ENCODE measurements at regions not wholly inside any gene's neighbourhood (a gene's known extent, or its start where the extent isn't known, plus 50 kb on each side); places are given as distances from the start of the nearest gene placed in this dataset.
"Not testable (repeated sequence)": the region's sequence is repeated elsewhere in the genome, so short reads cannot be mapped to it uniquely, and the experiment has no call there.

GRCh38 chr11:81986556-81987161, 747.0 kb downstream of the FAM181B start:
- no peak for DNase-seq (ENCODE audit: low read depth)

GRCh38 chr11:81979448-81979847, 754.2 kb downstream of the FAM181B start:
- no peak for DNase-seq (ENCODE audit: low read depth)

DNA sequence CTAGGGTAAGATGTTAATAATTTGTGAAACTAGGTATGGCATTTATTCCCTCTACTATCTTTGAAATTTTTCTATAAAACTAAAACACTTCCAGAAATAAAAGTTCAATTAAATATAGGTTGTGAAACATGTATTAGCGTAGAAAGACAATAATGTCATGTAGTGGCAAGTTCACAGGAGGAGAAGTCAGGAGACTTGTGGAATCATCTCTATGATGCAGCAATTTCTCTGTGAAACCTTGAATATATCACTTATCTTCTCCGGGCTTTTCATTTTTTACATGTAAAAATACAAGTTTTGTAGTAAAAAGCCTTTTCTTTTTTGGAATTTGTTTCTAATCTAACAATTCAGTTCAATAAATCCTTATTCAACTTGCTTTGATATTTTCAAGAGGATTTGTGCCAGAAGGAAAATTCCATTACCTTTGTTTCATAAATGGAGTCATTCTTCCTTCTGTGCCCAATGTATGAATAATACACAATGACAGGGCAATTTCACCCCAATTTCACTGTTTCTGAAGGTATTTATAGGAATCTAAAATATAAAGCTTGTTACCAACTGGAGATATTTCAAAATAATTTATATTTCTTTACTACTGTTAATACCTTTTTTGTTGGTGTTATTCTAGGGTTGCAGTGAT, 758.3 kb downstream of the FAM181B start:
- DNase-seq (ENCODE audit: low read depth) = no peak

- no peak for DNase-seq (ENCODE audit: low read depth)
These were observed 762.8 kb downstream of the FAM181B start for GRCh38 chr11:81970886-81971285.

- DNase-seq (ENCODE audit: low read depth) = no peak
These were observed 766.4 kb downstream of the FAM181B start for GRCh38 chr11:81967242-81967641.

GRCh38 chr11:81966340-81966739, 767.3 kb downstream of the FAM181B start:
- DNase-seq (ENCODE audit: low read depth) = no peak

GRCh38 chr11:81963018-81963417, 770.6 kb downstream of the FAM181B start:
- no peak for DNase-seq (ENCODE audit: low read depth)

DNA sequence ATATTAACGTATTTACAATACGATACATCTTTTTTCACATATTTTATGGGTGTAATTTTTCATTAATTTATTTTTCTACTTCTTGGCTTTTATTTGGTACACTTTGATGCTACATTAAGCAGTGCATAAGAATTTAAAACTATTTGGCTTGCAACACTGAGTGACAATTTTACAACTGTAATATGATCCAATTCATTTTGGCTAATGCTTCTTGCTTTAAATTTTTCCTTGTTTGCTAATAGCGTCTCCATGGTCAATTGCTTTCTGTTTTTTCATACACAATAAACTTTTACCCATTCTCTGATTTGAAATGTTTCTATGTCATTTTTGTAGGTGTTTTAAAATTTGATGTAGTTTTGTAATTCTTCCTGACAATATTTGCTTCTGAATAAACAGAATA, 773.2 kb downstream of the FAM181B start:
- DNase-seq (ENCODE audit: low read depth) = peak; percentile 2

- DNase-seq (ENCODE audit: low read depth) = no peak
These were observed 774.3 kb downstream of the FAM181B start for GRCh38 chr11:81959341-81959740.

GRCh38 chr11:81954301-81954700, 779.4 kb downstream of the FAM181B start:
- not testable (repeated sequence) for DNase-seq (ENCODE audit: low read depth)

- DNase-seq (ENCODE audit: low read depth) = no peak
These were observed 786.8 kb downstream of the FAM181B start for GRCh38 chr11:81946831-81947230.

DNA sequence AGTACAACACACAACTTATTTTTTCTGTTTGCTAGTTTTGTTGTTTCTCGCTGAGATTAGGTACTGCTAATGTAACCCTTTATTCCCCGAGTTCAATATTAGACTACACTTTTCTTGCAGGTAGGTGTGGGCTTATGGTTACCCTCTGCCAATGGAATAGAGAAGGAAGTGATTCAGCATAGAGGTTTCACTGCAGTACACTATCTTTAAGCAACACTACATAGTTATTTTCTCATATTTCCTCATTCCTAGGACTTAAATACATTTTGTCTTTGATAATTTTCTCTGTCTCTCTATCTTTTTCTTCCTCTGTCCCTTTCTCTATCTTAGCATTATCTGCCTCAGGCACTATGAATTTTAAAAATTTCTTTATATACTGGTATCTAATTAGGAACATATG, 791.0 kb downstream of the FAM181B start:
- no peak for DNase-seq (ENCODE audit: low read depth)

DNA sequence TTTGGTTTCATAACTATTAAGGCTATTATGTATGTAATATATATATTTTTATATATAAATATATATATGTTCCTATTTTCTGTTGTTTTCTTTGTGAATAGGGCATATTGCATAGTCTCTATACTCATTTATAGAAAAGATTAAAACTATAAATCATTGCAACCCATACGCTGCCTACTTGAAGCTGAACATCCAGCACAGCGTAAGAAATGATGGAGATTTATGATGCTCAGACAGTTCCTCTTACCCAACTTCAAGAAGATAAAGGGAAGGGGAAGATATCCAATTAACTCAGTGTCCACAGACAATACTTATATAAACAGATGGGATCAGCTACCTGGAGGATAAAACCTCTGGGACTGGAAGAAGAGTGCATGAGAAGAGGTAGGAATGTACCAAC, 791.7 kb downstream of the FAM181B start:
- no peak for DNase-seq (ENCODE audit: low read depth)

DNA sequence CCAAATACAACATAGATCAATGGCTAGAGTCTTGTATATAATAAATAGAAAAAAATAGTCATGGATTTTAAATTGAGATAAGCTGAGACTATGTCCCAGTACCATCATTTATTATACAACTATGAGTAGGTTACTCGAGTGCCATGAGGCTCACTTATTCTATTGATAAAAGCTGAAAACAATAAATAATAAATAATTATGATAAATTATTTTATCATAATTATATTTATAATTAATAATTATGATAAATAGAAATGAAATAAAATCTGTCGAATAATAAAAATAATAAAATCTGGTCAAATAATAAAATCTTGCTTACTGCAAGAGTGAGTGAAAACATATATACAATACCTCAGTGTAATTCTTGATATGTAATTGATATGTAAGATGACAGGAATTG, 801.4 kb downstream of the FAM181B start:
- no peak for DNase-seq (ENCODE audit: low read depth)

DNA sequence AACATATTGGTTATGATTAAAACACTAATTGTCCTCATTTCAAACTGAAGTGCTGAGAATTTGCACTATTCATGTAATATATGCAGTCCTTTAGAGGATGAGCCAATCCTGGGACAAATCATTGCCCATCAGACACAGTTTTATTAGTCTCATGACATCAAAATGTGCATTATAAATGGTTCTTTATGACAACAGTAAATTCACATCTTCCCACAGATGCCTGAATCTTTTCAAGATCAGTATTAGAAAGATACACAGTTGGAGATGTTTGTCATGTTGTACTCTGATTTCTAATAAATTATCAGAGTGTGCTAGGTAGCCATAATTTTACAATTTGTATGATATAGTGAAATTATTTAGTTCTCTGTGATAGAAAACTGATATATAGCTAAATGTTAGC, 813.5 kb downstream of the FAM181B start:
- DNase-seq (ENCODE audit: low read depth) = no peak

DNA sequence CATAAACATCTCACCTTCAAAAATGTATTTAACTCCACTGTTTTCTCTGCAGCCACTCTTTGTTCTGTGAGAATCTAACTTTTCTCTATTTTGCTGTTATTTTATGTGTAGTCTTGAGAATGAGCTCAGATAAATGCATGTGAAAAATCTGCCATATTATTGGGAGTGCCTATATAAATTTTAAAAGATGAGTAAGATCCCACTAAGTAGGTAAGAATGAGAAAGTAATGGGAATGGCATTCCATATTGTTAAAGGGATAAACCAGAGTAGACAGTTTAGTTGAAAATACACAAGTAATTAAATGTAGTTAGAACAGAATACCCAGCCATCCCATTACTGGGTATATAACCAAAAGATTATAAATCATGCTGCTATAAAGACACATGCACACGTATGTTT, 817.2 kb downstream of the FAM181B start:
- DNase-seq (ENCODE audit: low read depth) = no peak

GRCh38 chr11:81915045-81915444, 818.6 kb downstream of the FAM181B start:
- no peak for DNase-seq (ENCODE audit: low read depth)

- DNase-seq (ENCODE audit: low read depth) = no peak
These were observed 819.9 kb downstream of the FAM181B start for GRCh38 chr11:81913793-81914192.

- DNase-seq (ENCODE audit: low read depth) = no peak
These were observed 825.7 kb downstream of the FAM181B start for GRCh38 chr11:81907996-81908395.

DNA sequence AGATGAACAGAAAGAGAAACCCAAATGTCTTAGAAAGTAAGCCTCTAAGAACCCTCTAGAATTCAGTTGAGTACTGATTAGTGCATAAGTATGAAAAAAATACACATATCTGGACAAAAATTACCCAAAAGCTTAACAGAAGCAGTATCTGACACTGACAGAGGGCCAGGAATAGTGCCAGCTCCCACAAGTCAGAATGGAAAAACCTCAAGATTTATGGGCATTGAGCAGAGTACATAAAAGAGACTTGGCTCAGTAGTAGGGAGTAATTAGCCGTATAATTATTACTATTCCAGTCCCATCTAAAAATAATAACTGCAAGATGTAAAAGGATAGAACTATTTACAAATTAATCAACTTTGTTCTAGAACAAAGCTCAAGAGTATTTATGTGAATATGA, 834.5 kb downstream of the FAM181B start:
- DNase-seq (ENCODE audit: low read depth) = no peak

GRCh38 chr11:81897639-81898038, 836.0 kb downstream of the FAM181B start:
- no peak for DNase-seq (ENCODE audit: low read depth)

- DNase-seq (ENCODE audit: low read depth) = no peak
These were observed 838.4 kb downstream of the FAM181B start for GRCh38 chr11:81895258-81895657.

- no peak for DNase-seq (ENCODE audit: low read depth)
These were observed 840.7 kb downstream of the FAM181B start for GRCh38 chr11:81892770-81893635.
